Fibroblast of villous mesenchyme (primary cell): ENCODE measurements at regions not wholly inside any gene's neighbourhood (a gene's known extent, or its start where the extent isn't known, plus 50 kb on each side); places are given as distances from the start of the nearest gene placed in this dataset.

Experiments
- DNase-seq: peaks from one replicate; pipeline ENCODE4 v3.0.0-alpha.2; 2010; ENCODE audit warnings: low read depth
- H3K4me3 ChIP-seq: 2 replicates; pipeline ENCODE4 v1.5.1; 2011; ENCODE audit warnings: low read depth, mild to moderate bottlenecking, low read length
- TF ChIP-seq, protein P1 (sequence below): IDR thresholded peaks from 2 replicates; pipeline ENCODE4 v1.5.1; 2012; ENCODE audit warnings: low read depth, mild to moderate bottlenecking, low read length; ENCODE audit not compliant: insufficient read depth

- no peak overlapping the region for H3K4me3 ChIP-seq
- DNase-seq: no peak
- TF ChIP-seq, protein P1, sequence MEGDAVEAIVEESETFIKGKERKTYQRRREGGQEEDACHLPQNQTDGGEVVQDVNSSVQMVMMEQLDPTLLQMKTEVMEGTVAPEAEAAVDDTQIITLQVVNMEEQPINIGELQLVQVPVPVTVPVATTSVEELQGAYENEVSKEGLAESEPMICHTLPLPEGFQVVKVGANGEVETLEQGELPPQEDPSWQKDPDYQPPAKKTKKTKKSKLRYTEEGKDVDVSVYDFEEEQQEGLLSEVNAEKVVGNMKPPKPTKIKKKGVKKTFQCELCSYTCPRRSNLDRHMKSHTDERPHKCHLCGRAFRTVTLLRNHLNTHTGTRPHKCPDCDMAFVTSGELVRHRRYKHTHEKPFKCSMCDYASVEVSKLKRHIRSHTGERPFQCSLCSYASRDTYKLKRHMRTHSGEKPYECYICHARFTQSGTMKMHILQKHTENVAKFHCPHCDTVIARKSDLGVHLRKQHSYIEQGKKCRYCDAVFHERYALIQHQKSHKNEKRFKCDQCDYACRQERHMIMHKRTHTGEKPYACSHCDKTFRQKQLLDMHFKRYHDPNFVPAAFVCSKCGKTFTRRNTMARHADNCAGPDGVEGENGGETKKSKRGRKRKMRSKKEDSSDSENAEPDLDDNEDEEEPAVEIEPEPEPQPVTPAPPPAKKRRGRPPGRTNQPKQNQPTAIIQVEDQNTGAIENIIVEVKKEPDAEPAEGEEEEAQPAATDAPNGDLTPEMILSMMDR: no peak
Measured at GRCh38 chr13:57784633-57785032, 153.1 kb downstream of the PCDH17 start.

GRCh38 chr13:57787058-57787791, 155.7 kb downstream of the PCDH17 start:
- DNase-seq: no peak
- H3K4me3 ChIP-seq: no peak overlapping the region
- TF ChIP-seq, protein P1: no peak

- TF ChIP-seq, protein P1: no peak
- no peak for DNase-seq
- no peak overlapping the region for H3K4me3 ChIP-seq
Measured at GRCh38 chr13:57799624-57800023, 168.1 kb downstream of the PCDH17 start.

DNA sequence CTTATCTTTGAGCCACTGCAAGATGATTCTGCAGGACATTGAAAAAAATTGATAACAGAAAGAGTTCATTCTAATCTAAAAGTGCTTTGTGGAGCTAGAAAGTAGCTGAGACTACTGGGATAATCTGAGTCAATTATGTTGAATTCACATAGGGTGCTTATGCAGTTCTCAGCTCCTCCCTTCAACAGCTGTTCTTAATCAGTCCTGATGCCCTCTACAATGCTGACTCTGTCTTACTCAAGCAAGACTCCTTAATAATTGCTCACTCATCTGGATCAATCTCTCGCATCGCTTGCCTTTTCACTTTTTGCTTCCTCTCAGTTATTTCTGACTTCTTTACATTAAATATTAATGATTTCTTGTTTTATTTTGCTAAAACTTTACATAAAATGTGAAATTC, 182.1 kb downstream of the PCDH17 start:
- TF ChIP-seq, protein P1: no peak
- H3K4me3 ChIP-seq: no peak overlapping the region
- no peak for DNase-seq

DNA sequence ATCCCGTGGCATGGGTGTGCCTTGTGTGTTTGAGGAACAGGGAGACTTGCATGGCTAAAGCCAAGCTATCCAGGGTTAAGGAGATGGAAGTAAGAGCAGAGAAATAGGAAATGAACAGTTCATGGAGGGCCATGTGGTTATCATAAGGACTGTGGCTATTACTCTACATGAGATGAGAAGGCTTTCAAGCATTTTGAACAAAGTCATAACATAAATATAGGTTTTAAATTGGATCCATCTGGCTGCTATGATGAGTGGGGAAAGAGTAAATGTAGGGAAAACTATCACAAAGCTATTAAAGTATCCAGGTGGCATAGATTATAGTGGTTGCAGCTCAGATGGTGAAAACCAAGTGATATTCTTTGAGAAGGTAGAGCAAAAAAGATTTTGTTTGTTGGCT, 184.1 kb downstream of the PCDH17 start:
- DNase-seq: no peak
- TF ChIP-seq, protein P1: no peak
- no peak overlapping the region for H3K4me3 ChIP-seq

DNA sequence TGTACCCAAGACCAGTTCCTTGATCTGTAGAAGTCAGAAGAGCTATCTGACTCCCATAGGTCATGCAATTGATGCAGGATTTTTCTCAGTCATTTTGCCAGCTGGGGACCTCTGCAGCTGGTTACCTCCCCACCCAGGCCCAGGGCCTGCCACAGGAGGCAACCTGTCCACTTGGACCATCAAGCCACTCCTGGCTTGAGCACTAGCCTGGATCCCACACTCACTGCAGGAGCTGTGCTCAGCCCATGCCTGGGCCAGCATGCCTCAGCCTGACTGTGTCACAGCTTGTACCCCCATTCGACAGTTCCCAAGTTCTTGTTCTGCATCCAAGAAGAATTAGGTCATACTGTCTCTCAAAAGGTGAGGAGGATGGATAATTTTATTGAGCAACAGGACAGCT, 189.4 kb downstream of the PCDH17 start:
- TF ChIP-seq, protein P1: no peak
- DNase-seq: no peak
- H3K4me3 ChIP-seq: no peak overlapping the region

- H3K4me3 ChIP-seq: no peak overlapping the region
- no peak for DNase-seq
- TF ChIP-seq, protein P1: no peak
Measured at GRCh38 chr13:57823704-57824103, 192.2 kb downstream of the PCDH17 start.
